ENCODE measurements at regions not wholly inside any gene's neighbourhood (a gene's known extent, or its start where the extent isn't known, plus 50 kb on each side); places are given as distances from the start of the nearest gene placed in this dataset.

DNA sequence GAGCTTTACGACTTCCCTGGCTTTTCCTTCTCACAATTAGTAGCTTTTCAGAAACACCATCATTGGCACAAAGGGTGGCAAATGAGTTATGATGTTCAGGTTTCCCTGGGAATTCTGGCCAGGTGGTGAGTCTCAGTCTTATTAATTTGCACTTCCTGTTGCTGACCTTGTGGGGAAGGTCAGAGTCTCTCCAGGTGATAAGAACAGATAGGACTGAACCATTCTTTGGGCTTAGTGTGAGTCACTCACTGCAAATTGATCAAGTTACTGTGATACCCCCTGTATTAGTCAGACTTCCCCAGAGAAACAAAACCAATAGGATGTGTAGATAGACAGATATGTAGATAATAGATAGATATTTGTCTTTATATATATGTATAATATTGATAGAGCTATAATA lies 53.8 kb upstream of the RANBP3L start:
- DNase-seq (ENCODE audit: low read depth in 1 of 2, low spot score in 1 of 2) (no peak), ATAC-seq (no peak), FAIRE-seq (no peak)
- H3K4me2 ChIP-seq: no peak overlapping the region
- TF ChIP-seq ZFP36 (IDR thresholded peaks at IDR 0.05; ENCODE audit: borderline replicate concordance, partially characterized antibody) (no peak), BHLHE40 (IDR thresholded peaks at IDR 0.05; ENCODE audit: low read depth, low read length) (no peak), SREBF2 (IDR thresholded peaks at IDR 0.05) (no peak), HDAC2 (IDR thresholded peaks at IDR 0.05) (no peak), POLR2AphosphoS2 (conservative IDR thresholded peaks at IDR 0.05; ENCODE audit: low read length) (no peak), CBX8 (IDR thresholded peaks at IDR 0.05) (no peak), NPAS2 (CRISPR knock-in tag; IDR thresholded peaks at IDR 0.05; ENCODE audit: borderline replicate concordance) (no peak), HOXB5 (CRISPR knock-in tag; IDR thresholded peaks at IDR 0.05) (no peak), FOXS1 (CRISPR knock-in tag; IDR thresholded peaks at IDR 0.05) (no peak)
- TF ChIP-seq, protein P1, sequence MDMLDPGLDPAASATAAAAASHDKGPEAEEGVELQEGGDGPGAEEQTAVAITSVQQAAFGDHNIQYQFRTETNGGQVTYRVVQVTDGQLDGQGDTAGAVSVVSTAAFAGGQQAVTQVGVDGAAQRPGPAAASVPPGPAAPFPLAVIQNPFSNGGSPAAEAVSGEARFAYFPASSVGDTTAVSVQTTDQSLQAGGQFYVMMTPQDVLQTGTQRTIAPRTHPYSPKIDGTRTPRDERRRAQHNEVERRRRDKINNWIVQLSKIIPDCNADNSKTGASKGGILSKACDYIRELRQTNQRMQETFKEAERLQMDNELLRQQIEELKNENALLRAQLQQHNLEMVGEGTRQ (IDR thresholded peaks at IDR 0.05): no peak
- 39% methylated on average over 1 of the region's 1 CpG for WGBS (ENCODE audit: missing lambda C conversion rate)
- ChIA-PET CTCF (interaction anchor here (0.7 kb wide), 1 partner anchor 48 kb away, joined by 3 read pairs; no protein-coding TSS in a partner anchor), POLR2A (no interaction called here)
- no peaks in the 10 kb centered on the region for H3K4me1 ChIP-seq
- no peak overlapping the region for H3K27ac ChIP-seq
- H3K4me3 ChIP-seq: no peak overlapping the region
- no peaks in the 10 kb centered on the region for H3K9me3 ChIP-seq

DNA sequence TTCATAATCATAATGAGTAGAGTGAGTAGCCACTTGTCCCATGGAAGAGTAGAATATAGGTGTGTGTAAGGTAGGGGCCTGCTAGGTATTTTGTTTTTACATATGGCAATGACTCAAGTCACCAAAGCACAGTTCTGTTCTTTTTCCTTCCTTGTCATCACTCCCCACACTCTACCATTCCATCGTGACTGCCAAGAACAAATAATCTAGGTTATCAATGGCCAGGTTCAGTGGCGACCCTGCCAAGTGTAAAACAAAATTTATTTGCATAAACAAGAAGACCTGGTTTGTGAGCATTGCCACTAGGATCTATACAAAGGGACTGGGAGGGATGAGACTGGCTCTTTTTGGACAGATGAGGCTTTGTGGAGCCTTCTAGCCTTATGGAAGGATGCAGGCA lies 55.2 kb upstream of the RANBP3L start:
- CTCF ChIA-PET: interaction anchor here (0.5 to 0.6 kb wide), 2 partner anchors 11 to 180 kb away, joined by 3 read pairs; no protein-coding TSS in a partner anchor
- POLR2A ChIA-PET: no interaction called here
- no peak for DNase-seq (ENCODE audit: low read depth in 1 of 2, low spot score in 1 of 2)
- 7% methylated on average over 2 of the region's 2 CpGs for WGBS (ENCODE audit: missing lambda C conversion rate)
- TF ChIP-seq EHF (CRISPR knock-in tag; IDR thresholded peaks at IDR 0.05) (no peak), GATA3 (IDR thresholded peaks at IDR 0.05; ENCODE audit: borderline replicate concordance) (no peak), TP53 (CRISPR knock-in tag; IDR thresholded peaks at IDR 0.05) (no peak), CBX2 (IDR thresholded peaks at IDR 0.05; ENCODE audit: borderline replicate concordance, low read depth) (no peak), RARB (CRISPR knock-in tag; IDR thresholded peaks at IDR 0.05) (no peak), EHMT2 (IDR thresholded peaks at IDR 0.05; ENCODE audit: low read depth) (no peak), RNF2 (IDR thresholded peaks at IDR 0.05; ENCODE audit: borderline replicate concordance, low read depth) (no peak), HDAC2 (IDR thresholded peaks at IDR 0.05) (no peak), TFCP2L1 (CRISPR knock-in tag; IDR thresholded peaks at IDR 0.05) (no peak), HEYL (CRISPR knock-in tag; IDR thresholded peaks at IDR 0.05) (no peak), ZFP36 (IDR thresholded peaks at IDR 0.05; ENCODE audit: borderline replicate concordance, partially characterized antibody) (no peak), FOSL2 (IDR thresholded peaks at IDR 0.05) (no peak), FOSL2 (CRISPR knock-in tag; IDR thresholded peaks at IDR 0.05) (no peak), CHD4 (IDR thresholded peaks at IDR 0.05; ENCODE audit: borderline replicate concordance) (no peak), MAZ (IDR thresholded peaks at IDR 0.05; ENCODE audit: borderline replicate concordance, low read depth, low read length) (no peak), PHF8 (IDR thresholded peaks at IDR 0.05; ENCODE audit: borderline replicate concordance, low read depth) (no peak), POLR2A (IDR thresholded peaks at IDR 0.05; ENCODE audit: low read length) (no peak), ZSCAN20 (CRISPR knock-in tag; IDR thresholded peaks at IDR 0.05) (no peak)
- TF ChIP-seq, protein P1 (IDR thresholded peaks at IDR 0.05): no peak
- TF ChIP-seq, protein P2, sequence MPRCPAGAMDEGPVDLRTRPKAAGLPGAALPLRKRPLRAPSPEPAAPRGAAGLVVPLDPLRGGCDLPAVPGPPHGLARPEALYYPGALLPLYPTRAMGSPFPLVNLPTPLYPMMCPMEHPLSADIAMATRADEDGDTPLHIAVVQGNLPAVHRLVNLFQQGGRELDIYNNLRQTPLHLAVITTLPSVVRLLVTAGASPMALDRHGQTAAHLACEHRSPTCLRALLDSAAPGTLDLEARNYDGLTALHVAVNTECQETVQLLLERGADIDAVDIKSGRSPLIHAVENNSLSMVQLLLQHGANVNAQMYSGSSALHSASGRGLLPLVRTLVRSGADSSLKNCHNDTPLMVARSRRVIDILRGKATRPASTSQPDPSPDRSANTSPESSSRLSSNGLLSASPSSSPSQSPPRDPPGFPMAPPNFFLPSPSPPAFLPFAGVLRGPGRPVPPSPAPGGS (IDR thresholded peaks at IDR 0.05): no peak
- TF ChIP-seq, protein P3, sequence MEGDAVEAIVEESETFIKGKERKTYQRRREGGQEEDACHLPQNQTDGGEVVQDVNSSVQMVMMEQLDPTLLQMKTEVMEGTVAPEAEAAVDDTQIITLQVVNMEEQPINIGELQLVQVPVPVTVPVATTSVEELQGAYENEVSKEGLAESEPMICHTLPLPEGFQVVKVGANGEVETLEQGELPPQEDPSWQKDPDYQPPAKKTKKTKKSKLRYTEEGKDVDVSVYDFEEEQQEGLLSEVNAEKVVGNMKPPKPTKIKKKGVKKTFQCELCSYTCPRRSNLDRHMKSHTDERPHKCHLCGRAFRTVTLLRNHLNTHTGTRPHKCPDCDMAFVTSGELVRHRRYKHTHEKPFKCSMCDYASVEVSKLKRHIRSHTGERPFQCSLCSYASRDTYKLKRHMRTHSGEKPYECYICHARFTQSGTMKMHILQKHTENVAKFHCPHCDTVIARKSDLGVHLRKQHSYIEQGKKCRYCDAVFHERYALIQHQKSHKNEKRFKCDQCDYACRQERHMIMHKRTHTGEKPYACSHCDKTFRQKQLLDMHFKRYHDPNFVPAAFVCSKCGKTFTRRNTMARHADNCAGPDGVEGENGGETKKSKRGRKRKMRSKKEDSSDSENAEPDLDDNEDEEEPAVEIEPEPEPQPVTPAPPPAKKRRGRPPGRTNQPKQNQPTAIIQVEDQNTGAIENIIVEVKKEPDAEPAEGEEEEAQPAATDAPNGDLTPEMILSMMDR (IDR thresholded peaks at IDR 0.05): no peak
- Histone ChIP-seq H3K4me2 (no peak overlapping the region), H3K4me1 (no peaks in the 10 kb centered on the region), H3K27ac (no peak overlapping the region), H3K9me3 (no peaks in the 10 kb centered on the region), H3K4me3 (no peak overlapping the region)
- FAIRE-seq: no peak
- no peak for ATAC-seq
